AG04449 (cell line): ENCODE measurements at regions not wholly inside any gene's neighbourhood (a gene's known extent, or its start where the extent isn't known, plus 50 kb on each side); places are given as distances from the start of the nearest gene placed in this dataset.

Source experiments
- CTCF ChIA-PET: fragments of 350-600 bp; formaldehyde crosslinking; extraction: SDS; loops from one replicate; lab custom pipeline; 2021; ENCODE audit warnings: antibody characterized with exemption; lab: Yijun Ruan, JAX
- POLR2A ChIA-PET: fragments of 400-600, 350-600 bp; formaldehyde crosslinking; extraction: SDS; loops from one replicate; lab custom pipeline; 2020; ENCODE audit warnings: antibody characterized with exemption, inconsistent platforms; lab: Yijun Ruan, JAX
- DNase-seq: peaks from one replicate; pipeline ENCODE4 v3.0.0-alpha.2; 2010; ENCODE audit warnings: low read depth, low spot score
- H3K4me3 ChIP-seq: 2 replicates; pipeline ENCODE4 v1.5.1; 2011; ENCODE audit warnings: low read depth, mild to moderate bottlenecking, control low read depth, low read length
- CTCF ChIP-seq: IDR thresholded peaks from one replicate; pipeline ENCODE4 v1.5.1; 2011; ENCODE audit warnings: mild to moderate bottlenecking, moderate library complexity, low read length, control low read depth, inconsistent platforms; ENCODE audit not compliant: insufficient read depth; ENCODE audit errors: missing control alignments

- no peak for TF ChIP-seq CTCF
- H3K4me3 ChIP-seq = no peak overlapping the region
- DNase-seq = no peak
- ChIA-PET POLR2A (no interaction called here), CTCF (no interaction called here)
These were observed 938.4 kb upstream of the SEMA6D start for GRCh38 chr15:46778876-46779275.

- ChIA-PET CTCF (no interaction called here), POLR2A (no interaction called here)
- no peak for DNase-seq
- TF ChIP-seq CTCF = peak; percentile 9
- H3K4me3 ChIP-seq = no peak overlapping the region
These were observed 930.6 kb upstream of the SEMA6D start for GRCh38 chr15:46786590-46787285.

DNA sequence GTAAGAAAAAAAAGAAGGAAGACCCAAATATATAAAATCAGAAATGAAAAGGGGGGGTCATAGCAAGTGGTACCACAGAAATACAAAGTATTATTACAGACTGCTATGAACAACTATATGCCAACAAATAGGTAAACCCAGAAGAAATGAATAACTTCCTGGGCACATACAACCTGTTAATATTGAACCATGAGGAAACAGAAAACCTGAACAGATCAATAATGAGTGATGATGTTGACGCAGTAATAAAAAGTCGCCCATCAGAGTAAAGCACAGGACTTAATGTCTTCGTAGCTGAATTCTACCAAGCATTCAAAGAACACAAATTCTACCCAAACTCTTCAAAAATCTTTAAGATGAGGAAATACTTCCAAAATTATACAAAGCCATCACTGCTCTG, 921.6 kb upstream of the SEMA6D start:
- no peak overlapping the region for H3K4me3 ChIP-seq
- TF ChIP-seq CTCF = no peak
- CTCF ChIA-PET = no interaction called here
- POLR2A ChIA-PET = no interaction called here
- no peak for DNase-seq

GRCh38 chr15:46808834-46809233, 908.5 kb upstream of the SEMA6D start:
- ChIA-PET POLR2A (no interaction called here), CTCF (no interaction called here)
- no peak for DNase-seq
- H3K4me3 ChIP-seq = no peak overlapping the region
- TF ChIP-seq CTCF = no peak

DNA sequence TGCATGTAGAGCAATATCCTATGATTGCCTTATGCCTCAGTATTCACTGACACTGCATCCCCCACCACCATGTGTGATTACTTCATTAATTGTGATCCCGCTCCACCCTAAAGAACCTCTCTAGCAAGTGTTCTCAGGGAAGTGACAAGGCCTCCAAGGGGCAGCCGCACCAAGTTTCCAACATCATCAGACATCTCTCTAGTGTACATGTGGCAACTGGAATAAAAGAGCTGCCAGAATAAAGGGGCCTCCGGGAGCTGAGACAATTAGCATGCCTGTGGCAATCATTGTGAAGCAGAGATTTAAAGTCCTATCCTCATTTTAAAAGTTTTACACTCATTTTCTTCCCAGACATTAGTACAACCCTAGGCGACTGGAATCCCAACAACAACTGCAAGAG, 902.1 kb upstream of the SEMA6D start:
- DNase-seq = no peak
- TF ChIP-seq CTCF = no peak
- ChIA-PET POLR2A (no interaction called here), CTCF (no interaction called here)
- H3K4me3 ChIP-seq = no peak overlapping the region

DNA sequence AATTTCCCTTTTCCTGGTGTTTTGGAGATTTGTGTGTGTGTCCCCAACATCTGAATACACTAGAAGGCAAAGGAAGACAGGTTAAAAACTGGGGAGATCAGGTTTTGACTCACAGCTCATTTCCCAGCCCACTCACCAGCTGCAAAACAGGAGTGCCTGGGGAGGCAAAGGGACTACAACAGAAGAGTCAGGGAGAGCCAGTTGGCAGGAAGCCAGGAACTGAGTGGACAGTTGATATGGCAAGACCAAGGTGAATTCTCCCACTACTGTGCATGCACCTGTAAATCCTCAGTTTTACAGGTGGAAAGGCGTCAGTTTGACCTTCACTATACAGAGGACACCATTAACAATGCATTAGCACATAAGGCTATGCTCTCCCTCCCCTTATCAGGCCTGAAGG, 901.5 kb upstream of the SEMA6D start:
- ChIA-PET CTCF (no interaction called here), POLR2A (no interaction called here)
- H3K4me3 ChIP-seq = no peak overlapping the region
- DNase-seq = no peak
- TF ChIP-seq CTCF = no peak
